SKM-1 treated with dmso at 0.1 percent for 144 hours (cell line): ENCODE measurements at regions not wholly inside any gene's neighbourhood (a gene's known extent, or its start where the extent isn't known, plus 50 kb on each side); places are given as distances from the start of the nearest gene placed in this dataset.
"Not testable (repeated sequence)": the region's sequence is repeated elsewhere in the genome, so short reads cannot be mapped to it uniquely, and the experiment has no call there.

Experiments
- DNase-seq: peaks from one replicate; lab custom pipeline; 2025; ENCODE audit not compliant: unreplicated experiment; lab: John Stamatoyannopoulos, UW

GRCh38 chr22:23384431-23384830 is 195.7 kb downstream of the IGLL1 start:
- no peak for DNase-seq

GRCh38 chr22:23383491-23384361 is 196.4 kb downstream of the IGLL1 start:
- DNase-seq = no peak

- DNase-seq = no peak
These were observed 197.5 kb downstream of the IGLL1 start for GRCh38 chr22:23382428-23383218.

- no peak for DNase-seq
These were observed 198.2 kb downstream of the IGLL1 start for GRCh38 chr22:23381661-23382427.

GRCh38 chr22:23380911-23381310 is 199.2 kb downstream of the IGLL1 start:
- no peak for DNase-seq

GRCh38 chr22:23380230-23380573 is 199.9 kb downstream of the IGLL1 start:
- no peak for DNase-seq

- not testable (repeated sequence) for DNase-seq
These were observed 199.4 kb downstream of the BCR start for GRCh38 chr22:23379540-23380229.

- DNase-seq = no peak
These were observed 197.5 kb downstream of the BCR start for GRCh38 chr22:23377767-23378166.

- DNase-seq = peak; percentile 26
These were observed 195.9 kb downstream of the BCR start for GRCh38 chr22:23376256-23376655.

- no peak for DNase-seq
These were observed 194.9 kb downstream of the BCR start for GRCh38 chr22:23375031-23375827.

- DNase-seq = no peak
These were observed 193.3 kb downstream of the BCR start for GRCh38 chr22:23373601-23374000.

- DNase-seq = no peak
These were observed 189.9 kb downstream of the BCR start for GRCh38 chr22:23370251-23370650.

- DNase-seq = no peak
These were observed 188.9 kb downstream of the BCR start for GRCh38 chr22:23369054-23369685.
